ENCODE measurements at regions not wholly inside any gene's neighbourhood (a gene's known extent, or its start where the extent isn't known, plus 50 kb on each side); places are given as distances from the start of the nearest gene placed in this dataset.

- no peak overlapping the region for H2AFZ ChIP-seq (ENCODE audit: low read length)
- no peaks in the 10 kb centered on the region for H3K9me2 ChIP-seq (ENCODE audit: insufficient read depth, low read length)
- POLR2A ChIA-PET, result no interaction called here
- DNase-seq (ENCODE audit: low spot score), result no peak
- intact Hi-C loops (cut with micrococcal nuclease; ENCODE audit: unreplicated experiment), result no loop called here
- no peaks in the 10 kb centered on the region for H3K36me3 ChIP-seq (ENCODE audit: insufficient read depth, low read length)
- BruUV-seq (replicated peaks), result no TSS peak
- no peaks in the 10 kb centered on the region for H4K20me1 ChIP-seq (ENCODE audit: insufficient read depth, low read length)
- TF ChIP-seq CTCF (conservative IDR thresholded peaks at IDR 0.05; ENCODE audit: low read length), result no peak
- no peak for TF ChIP-seq EZH2phosphoT487 (IDR thresholded peaks at IDR 0.05; ENCODE audit: borderline replicate concordance, low read depth, low read length)
- no peaks in the 10 kb centered on the region for H3K79me2 ChIP-seq (ENCODE audit: insufficient read depth, low read depth, low read length)
- no peaks in the 10 kb centered on the region for H3K4me1 ChIP-seq (ENCODE audit: insufficient read depth, low read length, poor library complexity, severe bottlenecking)
- H3K9me3 ChIP-seq (ENCODE audit: low read length), result no peaks in the 10 kb centered on the region
- no peak overlapping the region for H3K4me3 ChIP-seq (ENCODE audit: low read depth, low read length, poor library complexity, severe bottlenecking)
- H3K4me2 ChIP-seq (ENCODE audit: low read length), result no peak overlapping the region
- CTCF ChIA-PET (ENCODE audit: unreplicated experiment), result no interaction called here
- no peak overlapping the region for H3K27ac ChIP-seq (ENCODE audit: low read depth, low read length, poor library complexity, severe bottlenecking)
These were observed 484.3 kb upstream of the EEF2KMT start for GRCh38 chr16:5581908-5582307.

DNA sequence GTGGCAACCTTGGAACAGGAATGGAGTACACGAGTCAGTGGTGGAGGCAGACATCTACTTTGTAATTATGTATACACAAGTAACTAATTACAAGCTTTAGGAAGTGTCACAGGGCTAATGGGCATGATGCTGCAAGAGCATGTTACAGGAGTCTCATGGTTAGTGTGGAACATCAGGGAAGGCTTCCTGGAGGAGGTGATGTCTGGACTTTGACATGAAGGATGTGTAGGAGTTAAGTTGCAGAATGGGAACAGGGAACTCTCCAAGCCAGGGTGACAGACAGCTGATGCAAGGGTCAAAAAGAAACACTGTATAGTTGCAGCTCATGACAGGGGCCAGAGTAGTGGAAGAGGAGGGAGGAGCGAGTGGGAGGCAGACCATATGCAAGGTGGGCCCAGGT is 483.8 kb upstream of the EEF2KMT start:
- ChIA-PET CTCF (ENCODE audit: unreplicated experiment) (no interaction called here), POLR2A (no interaction called here)
- H3K4me3 ChIP-seq (ENCODE audit: low read depth, low read length, poor library complexity, severe bottlenecking), result no peak overlapping the region
- H3K36me3 ChIP-seq (ENCODE audit: insufficient read depth, low read length), result no peaks in the 10 kb centered on the region
- BruUV-seq (replicated peaks), result no TSS peak
- no peaks in the 10 kb centered on the region for H4K20me1 ChIP-seq (ENCODE audit: insufficient read depth, low read length)
- H3K4me2 ChIP-seq (ENCODE audit: low read length), result no peak overlapping the region
- no peak overlapping the region for H2AFZ ChIP-seq (ENCODE audit: low read length)
- TF ChIP-seq EZH2phosphoT487 (IDR thresholded peaks at IDR 0.05; ENCODE audit: borderline replicate concordance, low read depth, low read length) (no peak), CTCF (conservative IDR thresholded peaks at IDR 0.05; ENCODE audit: low read length) (no peak)
- no peak overlapping the region for H3K27ac ChIP-seq (ENCODE audit: low read depth, low read length, poor library complexity, severe bottlenecking)
- no peaks in the 10 kb centered on the region for H3K79me2 ChIP-seq (ENCODE audit: insufficient read depth, low read depth, low read length)
- intact Hi-C loops (cut with micrococcal nuclease; ENCODE audit: unreplicated experiment), result no loop called here
- DNase-seq (ENCODE audit: low spot score), result no peak
- H3K4me1 ChIP-seq (ENCODE audit: insufficient read depth, low read length, poor library complexity, severe bottlenecking), result no peaks in the 10 kb centered on the region
- H3K9me3 ChIP-seq (ENCODE audit: low read length), result no peaks in the 10 kb centered on the region
- no peaks in the 10 kb centered on the region for H3K9me2 ChIP-seq (ENCODE audit: insufficient read depth, low read length)

- H3K36me3 ChIP-seq (ENCODE audit: insufficient read depth, low read length), result no peaks in the 10 kb centered on the region
- no peak overlapping the region for H2AFZ ChIP-seq (ENCODE audit: low read length)
- ChIA-PET CTCF (ENCODE audit: unreplicated experiment) (no interaction called here), POLR2A (no interaction called here)
- no peak overlapping the region for H3K4me2 ChIP-seq (ENCODE audit: low read length)
- H3K9me3 ChIP-seq (ENCODE audit: low read length), result no peaks in the 10 kb centered on the region
- no peak overlapping the region for H3K4me3 ChIP-seq (ENCODE audit: low read depth, low read length, poor library complexity, severe bottlenecking)
- H3K27ac ChIP-seq (ENCODE audit: low read depth, low read length, poor library complexity, severe bottlenecking), result no peak overlapping the region
- BruUV-seq (replicated peaks), result no TSS peak
- H3K79me2 ChIP-seq (ENCODE audit: insufficient read depth, low read depth, low read length), result no peaks in the 10 kb centered on the region
- no peak for TF ChIP-seq EZH2phosphoT487 (IDR thresholded peaks at IDR 0.05; ENCODE audit: borderline replicate concordance, low read depth, low read length)
- no peak for TF ChIP-seq CTCF (conservative IDR thresholded peaks at IDR 0.05; ENCODE audit: low read length)
- H4K20me1 ChIP-seq (ENCODE audit: insufficient read depth, low read length), result no peaks in the 10 kb centered on the region
- no peaks in the 10 kb centered on the region for H3K9me2 ChIP-seq (ENCODE audit: insufficient read depth, low read length)
- DNase-seq (ENCODE audit: low spot score), result no peak
- H3K4me1 ChIP-seq (ENCODE audit: insufficient read depth, low read length, poor library complexity, severe bottlenecking), result no peaks in the 10 kb centered on the region
- intact Hi-C loops (cut with micrococcal nuclease; ENCODE audit: unreplicated experiment), result no loop called here
These were observed 483.2 kb upstream of the EEF2KMT start for GRCh38 chr16:5580772-5581171.
